ENCODE measurements at regions not wholly inside any gene's neighbourhood (a gene's known extent, or its start where the extent isn't known, plus 50 kb on each side); places are given as distances from the start of the nearest gene placed in this dataset.

- Histone ChIP-seq H3K9me3 (ENCODE audit: control insufficient read depth, low read length) (no peaks in the 10 kb centered on the region), H3K4me3 (ENCODE audit: low read depth, low read length) (no peak overlapping the region), H3K4me2 (ENCODE audit: low read length) (no peak overlapping the region), H3K79me2 (no peaks in the 10 kb centered on the region), H3K4me1 (no peaks in the 10 kb centered on the region), H3K27ac (no peak overlapping the region), H3K27me3 (ENCODE audit: control insufficient read depth, insufficient read depth, low read length) (no peaks in the 10 kb centered on the region), H2AFZ (no peak overlapping the region), H3K36me3 (ENCODE audit: control insufficient read depth, insufficient read depth, low read length) (no peaks in the 10 kb centered on the region), H3K9ac (no peak overlapping the region)
- no peak for TF ChIP-seq CTCF (IDR thresholded peaks at IDR 0.05)
These were observed 466.7 kb upstream of the MIR17HG start for GRCh38 chr13:90880790-90881189.

- no peaks in the 10 kb centered on the region for H3K79me2 ChIP-seq
- no peak overlapping the region for H3K27ac ChIP-seq
- H3K27me3 ChIP-seq (ENCODE audit: control insufficient read depth, insufficient read depth, low read length): no peaks in the 10 kb centered on the region
- no peak for TF ChIP-seq CTCF (IDR thresholded peaks at IDR 0.05)
- no peaks in the 10 kb centered on the region for H3K4me1 ChIP-seq
- no peaks in the 10 kb centered on the region for H3K9me3 ChIP-seq (ENCODE audit: control insufficient read depth, low read length)
- no peak overlapping the region for H3K4me2 ChIP-seq (ENCODE audit: low read length)
- no peak overlapping the region for H2AFZ ChIP-seq
- H3K36me3 ChIP-seq (ENCODE audit: control insufficient read depth, insufficient read depth, low read length): no peaks in the 10 kb centered on the region
- no peak overlapping the region for H3K9ac ChIP-seq
- H3K4me3 ChIP-seq (ENCODE audit: low read depth, low read length): no peak overlapping the region
These were observed 464.9 kb upstream of the MIR17HG start for GRCh38 chr13:90882551-90882950.

GRCh38 chr13:90883592-90883991 is 463.9 kb upstream of the MIR17HG start:
- Histone ChIP-seq H3K4me2 (ENCODE audit: low read length) (no peak overlapping the region), H2AFZ (no peak overlapping the region), H3K9ac (no peak overlapping the region), H3K27me3 (ENCODE audit: control insufficient read depth, insufficient read depth, low read length) (no peaks in the 10 kb centered on the region), H3K4me3 (ENCODE audit: low read depth, low read length) (no peak overlapping the region), H3K9me3 (ENCODE audit: control insufficient read depth, low read length) (no peaks in the 10 kb centered on the region), H3K79me2 (no peaks in the 10 kb centered on the region), H3K27ac (no peak overlapping the region), H3K36me3 (ENCODE audit: control insufficient read depth, insufficient read depth, low read length) (no peaks in the 10 kb centered on the region), H3K4me1 (no peaks in the 10 kb centered on the region)
- no peak for TF ChIP-seq CTCF (IDR thresholded peaks at IDR 0.05)

- Histone ChIP-seq H3K36me3 (ENCODE audit: control insufficient read depth, insufficient read depth, low read length) (no peaks in the 10 kb centered on the region), H3K4me2 (ENCODE audit: low read length) (no peak overlapping the region), H3K9ac (no peak overlapping the region), H3K9me3 (ENCODE audit: control insufficient read depth, low read length) (no peaks in the 10 kb centered on the region), H3K27me3 (ENCODE audit: control insufficient read depth, insufficient read depth, low read length) (no peaks in the 10 kb centered on the region), H3K79me2 (no peaks in the 10 kb centered on the region), H3K4me3 (ENCODE audit: low read depth, low read length) (no peak overlapping the region), H2AFZ (no peak overlapping the region), H3K27ac (no peak overlapping the region), H3K4me1 (no peaks in the 10 kb centered on the region)
- TF ChIP-seq CTCF (IDR thresholded peaks at IDR 0.05): no peak
These were observed 463.4 kb upstream of the MIR17HG start for GRCh38 chr13:90884066-90884465.

- no peak overlapping the region for H3K27ac ChIP-seq
- H2AFZ ChIP-seq: no peak overlapping the region
- no peak for TF ChIP-seq CTCF (IDR thresholded peaks at IDR 0.05)
- H3K36me3 ChIP-seq (ENCODE audit: control insufficient read depth, insufficient read depth, low read length): no peaks in the 10 kb centered on the region
- no peaks in the 10 kb centered on the region for H3K9me3 ChIP-seq (ENCODE audit: control insufficient read depth, low read length)
- no peaks in the 10 kb centered on the region for H3K27me3 ChIP-seq (ENCODE audit: control insufficient read depth, insufficient read depth, low read length)
- H3K4me1 ChIP-seq: no peaks in the 10 kb centered on the region
- no peak overlapping the region for H3K4me3 ChIP-seq (ENCODE audit: low read depth, low read length)
- no peaks in the 10 kb centered on the region for H3K79me2 ChIP-seq
- no peak overlapping the region for H3K9ac ChIP-seq
- H3K4me2 ChIP-seq (ENCODE audit: low read length): no peak overlapping the region
These were observed 457.3 kb upstream of the MIR17HG start for GRCh38 chr13:90889906-90890834.

Data from parathyroid adenoma (tissue), 2 donors.